ENCODE measurements at regions not wholly inside any gene's neighbourhood (a gene's known extent, or its start where the extent isn't known, plus 50 kb on each side); places are given as distances from the start of the nearest gene placed in this dataset.

GRCh38 chr2:16604236-16604635 is 61.4 kb downstream of the CYRIA start:
- POLR2A ChIA-PET: no interaction called here
- no peak for TF ChIP-seq TSHZ1 (tag by site-specific recombination; IDR thresholded peaks at IDR 0.05; ENCODE audit: borderline replicate concordance)
- no peak for TF ChIP-seq ZNF747 (tag by site-specific recombination; IDR thresholded peaks at IDR 0.05)
- CTCF ChIA-PET: interaction anchor here (0.6 to 2.3 kb wide), 4 partner anchors 9 to 79 kb away, joined by 3 to 10 read pairs (median 4); no protein-coding TSS in a partner anchor

GRCh38 chr2:16591370-16591933 is 74.2 kb downstream of the CYRIA start:
- H3K4me1 ChIP-seq (ENCODE audit: control insufficient read depth, insufficient read depth, low read length): no peaks in the 10 kb centered on the region
- H3K9me3 ChIP-seq (ENCODE audit: control insufficient read depth, insufficient read depth, low read depth, low read length): no peaks in the 10 kb centered on the region
- no peak overlapping the region for H3K4me3 ChIP-seq (ENCODE audit: low read depth, low read length)
- ChIA-PET CTCF (interaction anchor here (2.2 kb wide), 1 partner anchor 17 kb away, joined by 10 read pairs; no protein-coding TSS in a partner anchor), POLR2A (no interaction called here)
- TF ChIP-seq ZNF501 (tag by site-specific recombination; IDR thresholded peaks at IDR 0.05) (no peak), ZNF404 (tag by site-specific recombination; IDR thresholded peaks at IDR 0.05) (no peak), ZNF704 (tag by site-specific recombination; IDR thresholded peaks at IDR 0.05) (no peak), BCL11B (tag by site-specific recombination; IDR thresholded peaks at IDR 0.05; ENCODE audit: low read depth) (no peak), ZNF660 (tag by site-specific recombination; IDR thresholded peaks at IDR 0.05) (no peak), ZNF585B (tag by site-specific recombination; IDR thresholded peaks at IDR 0.05) (no peak), CTCF (tag by site-specific recombination; IDR thresholded peaks at IDR 0.05) (no peak), ZNF302 (tag by site-specific recombination; IDR thresholded peaks at IDR 0.05; ENCODE audit: low read depth) (no peak), ZBTB20 (tag by site-specific recombination; IDR thresholded peaks at IDR 0.05) (no peak), ZNF239 (tag by site-specific recombination; IDR thresholded peaks at IDR 0.05) (no peak), ZNF10 (tag by site-specific recombination; IDR thresholded peaks at IDR 0.05) (no peak), ZNF596 (tag by site-specific recombination; IDR thresholded peaks at IDR 0.05) (no peak), ZNF558 (tag by site-specific recombination; IDR thresholded peaks at IDR 0.05) (no peak), ZXDB (tag by site-specific recombination; IDR thresholded peaks at IDR 0.05) (no peak), ZBTB49 (tag by site-specific recombination; IDR thresholded peaks at IDR 0.05; ENCODE audit: low read depth) (no peak), PRDM1 (tag by site-specific recombination; IDR thresholded peaks at IDR 0.05) (no peak)
- H3K27ac ChIP-seq (ENCODE audit: extremely low read depth, low read depth, low read length): no peak overlapping the region
- H3K36me3 ChIP-seq (ENCODE audit: control insufficient read depth in 2 of 2, insufficient read depth in 1 of 2, low read length in 2 of 2): no peaks in the 10 kb centered on the region

More at GRCh38 chr2:16604236-16604635, 61.4 kb downstream of the CYRIA start:
- Histone ChIP-seq H3K4me3 (ENCODE audit: low read depth, low read length) (no peak overlapping the region), H3K27ac (ENCODE audit: extremely low read depth, low read depth, low read length) (no peak overlapping the region), H3K9me3 (ENCODE audit: control insufficient read depth, insufficient read depth, low read depth, low read length) (no peaks in the 10 kb centered on the region), H3K36me3 (ENCODE audit: control insufficient read depth in 2 of 2, insufficient read depth in 1 of 2, low read length in 2 of 2) (no peaks in the 10 kb centered on the region), H3K4me1 (ENCODE audit: control insufficient read depth, insufficient read depth, low read length) (no peaks in the 10 kb centered on the region)
